ENCODE measurements at regions not wholly inside any gene's neighbourhood (a gene's known extent, or its start where the extent isn't known, plus 50 kb on each side); places are given as distances from the start of the nearest gene placed in this dataset.

- TF ChIP-seq CTCF (IDR thresholded peaks at IDR 0.05; ENCODE audit: low read length) = no peak
- TF ChIP-seq EZH2 (optimal IDR thresholded peaks at IDR 0.05; ENCODE audit: low read depth, low read length) = no peak
- no peak for TF ChIP-seq EZH2phosphoT487 (IDR thresholded peaks at IDR 0.05; ENCODE audit: low read length)
Observed at GRCh38 chr4:43651991-43652390, 759.5 kb downstream of the GRXCR1 start.

Data from MM.1S (cell line).